Spleen (tissue), 7 donors: ENCODE measurements at regions not wholly inside any gene's neighbourhood (a gene's known extent, or its start where the extent isn't known, plus 50 kb on each side); places are given as distances from the start of the nearest gene placed in this dataset.

ENCODE experiments used
- POLR2A ChIP-seq, 3 donors: fragments of 450-650 bp; IDR thresholded peaks; one replicate each; pipeline ENCODE4 v1.5.1; 2017; ENCODE audit warnings: antibody characterized with exemption in 3 of 3, mild to moderate bottlenecking in 1 of 3
- TF ChIP-seq, protein P1 (sequence below), 11 experiments: fragments of 200-600 bp in 7 of 11; fragments of 450-650 bp in 4 of 11; sonication (generic) in 4 of 11; IDR thresholded peaks in 8 of 11; conservative IDR thresholded peaks in 3 of 11; 1 replicate in 7 of 11; 2 replicates in 4 of 11; pipeline versions ENCODE4 v1.4.0 to v1.8.0; 2016 to 2021; ENCODE audit warnings: antibody characterized with exemption in 11 of 11, inconsistent platforms in 4 of 11, mild to moderate bottlenecking in 1 of 11
- donor health status: DM: no; HTN: no; CAD: no; lungs with moderate emphysema.
- donor health status: DM: no; HTN: no; CAD: no.
- donor health status: DM: no; HTN: no; CAD: no.

DNA sequence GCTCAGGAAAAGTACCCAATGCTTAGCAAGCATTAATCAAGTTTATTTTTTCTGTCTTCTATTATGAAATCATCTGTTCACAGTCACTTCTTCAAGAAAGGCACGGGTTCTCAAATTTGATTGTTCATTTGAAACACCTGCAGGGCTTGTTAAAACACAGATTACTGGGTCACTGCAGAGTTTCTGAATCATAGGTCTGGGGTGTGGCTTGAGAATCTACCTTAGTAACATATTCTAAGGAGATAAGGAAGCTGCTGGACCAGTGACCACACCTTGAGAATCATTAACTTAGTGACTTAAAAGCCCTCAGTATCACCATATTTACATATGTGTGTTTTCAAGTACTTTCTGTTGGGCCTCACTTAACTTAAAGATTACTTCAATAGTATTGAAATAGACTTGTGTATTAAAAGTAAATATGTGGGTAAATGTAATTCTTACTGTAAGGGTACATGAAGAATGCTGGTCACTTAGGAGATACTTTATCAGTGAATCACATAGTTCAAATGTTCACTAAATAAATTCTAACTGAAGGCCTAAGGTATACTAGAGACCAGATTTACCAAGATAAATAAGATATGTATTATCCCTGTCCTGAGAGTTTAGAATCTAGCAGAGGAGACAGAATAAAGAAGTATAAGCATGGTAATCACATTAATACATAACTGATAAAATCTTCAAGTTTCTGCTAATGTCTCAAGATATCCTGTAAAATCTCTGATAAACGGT is 1342.1 kb upstream of the C9orf72 start:
- TF ChIP-seq, protein P1, sequence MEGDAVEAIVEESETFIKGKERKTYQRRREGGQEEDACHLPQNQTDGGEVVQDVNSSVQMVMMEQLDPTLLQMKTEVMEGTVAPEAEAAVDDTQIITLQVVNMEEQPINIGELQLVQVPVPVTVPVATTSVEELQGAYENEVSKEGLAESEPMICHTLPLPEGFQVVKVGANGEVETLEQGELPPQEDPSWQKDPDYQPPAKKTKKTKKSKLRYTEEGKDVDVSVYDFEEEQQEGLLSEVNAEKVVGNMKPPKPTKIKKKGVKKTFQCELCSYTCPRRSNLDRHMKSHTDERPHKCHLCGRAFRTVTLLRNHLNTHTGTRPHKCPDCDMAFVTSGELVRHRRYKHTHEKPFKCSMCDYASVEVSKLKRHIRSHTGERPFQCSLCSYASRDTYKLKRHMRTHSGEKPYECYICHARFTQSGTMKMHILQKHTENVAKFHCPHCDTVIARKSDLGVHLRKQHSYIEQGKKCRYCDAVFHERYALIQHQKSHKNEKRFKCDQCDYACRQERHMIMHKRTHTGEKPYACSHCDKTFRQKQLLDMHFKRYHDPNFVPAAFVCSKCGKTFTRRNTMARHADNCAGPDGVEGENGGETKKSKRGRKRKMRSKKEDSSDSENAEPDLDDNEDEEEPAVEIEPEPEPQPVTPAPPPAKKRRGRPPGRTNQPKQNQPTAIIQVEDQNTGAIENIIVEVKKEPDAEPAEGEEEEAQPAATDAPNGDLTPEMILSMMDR (IDR thresholded peaks at IDR 0.05 in 8 of 11, conservative IDR thresholded peaks at IDR 0.05 in 3 of 11): no peak
- no peak for TF ChIP-seq POLR2A (IDR thresholded peaks at IDR 0.05)
